Liver (tissue), 8 donors: ENCODE measurements at regions not wholly inside any gene's neighbourhood (a gene's known extent, or its start where the extent isn't known, plus 50 kb on each side); places are given as distances from the start of the nearest gene placed in this dataset.

Experiments used
- DNase-seq: peaks from one replicate; pipeline ENCODE4 v3.0.0-alpha.2; 2017; ENCODE audit warnings: low spot score
- H3K27ac ChIP-seq, 2 donors: one replicate each; pipeline ENCODE4 v1.7.0; 2013; ENCODE audit warnings: inconsistent platforms in 2 of 2, low read length in 2 of 2, control low read depth in 1 of 2, low read depth in 1 of 2, mild to moderate bottlenecking in 1 of 2
- H3K27me3 ChIP-seq, 4 donors: one replicate each; pipeline versions ENCODE4 v1.6.1 to v1.7.0; 2013; ENCODE audit warnings: low read length in 3 of 4, inconsistent platforms in 1 of 4, mild to moderate bottlenecking in 1 of 4, moderate library complexity in 1 of 4; ENCODE audit not compliant: control insufficient read depth in 4 of 4, insufficient read depth in 4 of 4
- H3K36me3 ChIP-seq, 4 donors: one replicate each; pipeline versions ENCODE4 v1.6.1 to v1.7.0; 2013; ENCODE audit warnings: low read length in 3 of 4, mild to moderate bottlenecking in 3 of 4, low read depth in 1 of 4, moderate library complexity in 1 of 4; ENCODE audit not compliant: control insufficient read depth in 4 of 4, insufficient read depth in 3 of 4
- H3K4me1 ChIP-seq, 4 donors: one replicate each; pipeline versions ENCODE4 v1.6.1 to v1.7.0; 2013; ENCODE audit warnings: low read length in 3 of 4, mild to moderate bottlenecking in 3 of 4, moderate library complexity in 1 of 4; ENCODE audit not compliant: control insufficient read depth in 4 of 4, insufficient read depth in 4 of 4
- H3K4me3 ChIP-seq, 3 donors: one replicate each; pipeline versions ENCODE4 v1.6.1 to v1.7.0; 2013; ENCODE audit warnings: low read length in 3 of 3, control low read depth in 1 of 3, low read depth in 1 of 3, mild to moderate bottlenecking in 1 of 3
- H3K9ac ChIP-seq, 2 donors: one replicate each; pipeline ENCODE4 v1.7.0; 2013; ENCODE audit warnings: low read length in 2 of 2, mild to moderate bottlenecking in 2 of 2, moderate library complexity in 2 of 2, control low read depth in 1 of 2, low read depth in 1 of 2
- H3K9me3 ChIP-seq, 4 donors: one replicate each; pipeline versions ENCODE4 v1.6.1 to v1.7.0; 2013; ENCODE audit warnings: low read length in 3 of 4; ENCODE audit not compliant: control insufficient read depth in 4 of 4
- ATF3 ChIP-seq: IDR thresholded peaks from 2 replicates; pipeline ENCODE4 v1.6.1; 2016; ENCODE audit warnings: antibody characterized with exemption
- CTCF ChIP-seq: fragments of 150-350 bp; IDR thresholded peaks from 2 replicates; pipeline ENCODE4 v1.5.1; 2017; ENCODE audit warnings: improper control_type of control experiment, low read depth, low read length; ENCODE audit not compliant: missing input control
- EGR1 ChIP-seq, 2 donors: IDR thresholded peaks; 2 replicates each; pipeline ENCODE4 v1.6.1; 2016 to 2018; ENCODE audit warnings: antibody characterized with exemption in 2 of 2, low read depth in 2 of 2
- FOXA1 ChIP-seq: IDR thresholded peaks from 2 replicates; pipeline ENCODE4 v1.6.1; 2016; ENCODE audit warnings: antibody characterized with exemption
- FOXA2 ChIP-seq: IDR thresholded peaks from 2 replicates; pipeline ENCODE4 v1.6.1; 2016; ENCODE audit warnings: antibody characterized with exemption
- GABPA ChIP-seq, 2 donors: IDR thresholded peaks in 1 of 2; conservative IDR thresholded peaks in 1 of 2; 2 replicates each; pipeline ENCODE4 v1.6.1; 2016; ENCODE audit warnings: antibody characterized with exemption in 2 of 2, mild to moderate bottlenecking in 1 of 2, moderate library complexity in 1 of 2
- HNF4G ChIP-seq: IDR thresholded peaks from 2 replicates; pipeline ENCODE4 v1.6.1; 2016; ENCODE audit warnings: antibody characterized with exemption
- JUND ChIP-seq, 2 donors: IDR thresholded peaks; 2 replicates each; pipeline ENCODE4 v1.6.1; 2016; ENCODE audit warnings: antibody characterized with exemption in 2 of 2
- MAX ChIP-seq: IDR thresholded peaks from 2 replicates; pipeline ENCODE4 v1.6.1; 2016; ENCODE audit warnings: antibody characterized with exemption
- NR2F2 ChIP-seq: IDR thresholded peaks from 2 replicates; pipeline ENCODE4 v1.6.1; 2016; ENCODE audit warnings: antibody characterized with exemption
- RAD21 ChIP-seq, 2 donors: IDR thresholded peaks; 2 replicates each; pipeline ENCODE4 v1.6.1; 2016; ENCODE audit warnings: antibody characterized with exemption in 2 of 2, mild to moderate bottlenecking in 2 of 2
- SP1 ChIP-seq: IDR thresholded peaks from 2 replicates; pipeline ENCODE4 v1.6.1; 2018; ENCODE audit warnings: antibody characterized with exemption, mild to moderate bottlenecking
- TAF1 ChIP-seq: conservative IDR thresholded peaks from 2 replicates; pipeline ENCODE4 v1.6.1; 2016; ENCODE audit warnings: antibody characterized with exemption, mild to moderate bottlenecking
- YY1 ChIP-seq: IDR thresholded peaks from 2 replicates; pipeline ENCODE4 v1.6.1; 2016; ENCODE audit warnings: antibody characterized with exemption, mild to moderate bottlenecking
- WGBS: extraction: QIAGEN DNeasy Blood & Tissue Kit; methylation state at CpG from one replicate; pipeline ENCODE4 v1.1.7; 2013; 5-methylcytosine and 5-hydroxymethylcytosine counted together
- TF ChIP-seq, protein P1 (sequence below): IDR thresholded peaks from 2 replicates; pipeline ENCODE4 v1.6.1; 2016; ENCODE audit warnings: antibody characterized with exemption, mild to moderate bottlenecking
- TF ChIP-seq, protein P2 (sequence below): IDR thresholded peaks from 2 replicates; pipeline ENCODE4 v1.6.1; 2016; ENCODE audit warnings: antibody characterized with exemption
- donor health status: healthy.
- donor health status: healthy.
- donor health status: healthy.
- donor health status: healthy.
- donor health status: healthy.

DNA sequence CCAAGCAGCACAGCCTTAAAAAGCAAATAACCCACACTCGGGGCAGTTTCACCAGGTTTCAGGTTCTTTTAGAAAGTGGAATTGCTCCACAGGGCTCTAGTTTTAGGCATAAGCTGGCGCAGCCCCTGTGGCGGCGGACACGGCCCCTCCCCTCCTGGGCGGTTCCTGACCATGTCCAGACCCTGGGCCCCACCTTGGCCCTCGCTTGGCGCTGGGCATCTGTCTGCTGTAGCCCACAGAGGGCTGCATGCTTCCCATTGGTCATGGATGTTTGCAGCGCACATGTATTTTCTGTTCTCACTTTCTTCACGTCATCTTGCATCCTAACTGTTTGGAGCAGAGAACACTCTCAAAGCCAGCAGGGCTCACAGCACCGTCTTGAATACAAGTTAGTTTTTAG is 244.3 kb downstream of the BRD1 start:
- no peaks in the 10 kb centered on the region for H3K36me3 ChIP-seq
- DNase-seq, result no peak
- no peaks in the 10 kb centered on the region for H3K27me3 ChIP-seq
- no peaks in the 10 kb centered on the region for H3K4me1 ChIP-seq
- WGBS, result 76% methylated on average over 11 of the region's 11 CpGs
- H3K9me3 ChIP-seq, result peaks cover 0 to 7% (median 3%) of the 10 kb centered on the region in 4 donors
- TF ChIP-seq SP1 (no peak), NR2F2 (no peak), ATF3 (no peak), JUND (IDR thresholded peaks at IDR 0.05) (no peak), HNF4G (no peak)
- no peak overlapping the region for H3K9ac ChIP-seq
- no peak overlapping the region for H3K27ac ChIP-seq
- H3K4me3 ChIP-seq, result no peak overlapping the region

DNA sequence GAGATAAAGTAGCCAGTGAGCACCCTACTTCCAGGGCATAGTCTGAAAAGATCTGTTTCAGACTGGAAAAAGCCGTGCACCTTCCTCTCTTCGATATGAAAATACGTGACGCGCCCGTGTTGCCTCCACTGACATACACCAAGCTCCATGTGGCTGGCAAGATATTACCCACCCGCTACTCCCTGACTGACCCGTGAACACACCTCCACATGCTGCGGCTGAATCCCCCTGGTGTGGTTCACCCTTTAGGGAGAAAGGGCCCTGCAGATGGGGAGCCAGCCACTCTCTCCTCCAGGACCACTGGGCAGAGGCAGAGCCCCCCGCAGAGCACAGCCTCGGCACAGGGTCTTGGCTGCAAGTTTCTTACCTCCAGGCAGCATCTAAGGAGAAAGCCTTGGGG is 245.0 kb downstream of the BRD1 start:
- H3K4me1 ChIP-seq, result no peaks in the 10 kb centered on the region
- no peak overlapping the region for H3K27ac ChIP-seq
- H3K4me3 ChIP-seq, result no peak overlapping the region
- 91% methylated on average over 11 of the region's 11 CpGs for WGBS
- no peak overlapping the region for H3K9ac ChIP-seq
- H3K9me3 ChIP-seq, result peaks cover 0 to 4% (median 3%) of the 10 kb centered on the region in 4 donors
- no peak for DNase-seq
- H3K27me3 ChIP-seq, result no peaks in the 10 kb centered on the region
- TF ChIP-seq ATF3 (no peak), MAX (no peak), TAF1 (no peak), FOXA2 (no peak)
- no peaks in the 10 kb centered on the region for H3K36me3 ChIP-seq

- no peak overlapping the region for H3K27ac ChIP-seq
- H3K36me3 ChIP-seq, result no peaks in the 10 kb centered on the region
- 69% methylated on average over 4 of the region's 4 CpGs for WGBS
- DNase-seq, result no peak
- H3K4me3 ChIP-seq, result no peak overlapping the region
- TF ChIP-seq MAX (no peak), YY1 (no peak), NR2F2 (no peak), TAF1 (no peak), CTCF (no peak), EGR1 (IDR thresholded peaks at IDR 0.05; ENCODE audit: low read depth in 2 of 2) (no peak), HNF4G (no peak), RAD21 (IDR thresholded peaks at IDR 0.05) (no peak), JUND (IDR thresholded peaks at IDR 0.05) (no peak), GABPA (IDR thresholded peaks at IDR 0.05 in 1 of 2, conservative IDR thresholded peaks at IDR 0.05 in 1 of 2) (no peak), FOXA1 (no peak), ATF3 (no peak), FOXA2 (no peak)
- TF ChIP-seq, protein P1, sequence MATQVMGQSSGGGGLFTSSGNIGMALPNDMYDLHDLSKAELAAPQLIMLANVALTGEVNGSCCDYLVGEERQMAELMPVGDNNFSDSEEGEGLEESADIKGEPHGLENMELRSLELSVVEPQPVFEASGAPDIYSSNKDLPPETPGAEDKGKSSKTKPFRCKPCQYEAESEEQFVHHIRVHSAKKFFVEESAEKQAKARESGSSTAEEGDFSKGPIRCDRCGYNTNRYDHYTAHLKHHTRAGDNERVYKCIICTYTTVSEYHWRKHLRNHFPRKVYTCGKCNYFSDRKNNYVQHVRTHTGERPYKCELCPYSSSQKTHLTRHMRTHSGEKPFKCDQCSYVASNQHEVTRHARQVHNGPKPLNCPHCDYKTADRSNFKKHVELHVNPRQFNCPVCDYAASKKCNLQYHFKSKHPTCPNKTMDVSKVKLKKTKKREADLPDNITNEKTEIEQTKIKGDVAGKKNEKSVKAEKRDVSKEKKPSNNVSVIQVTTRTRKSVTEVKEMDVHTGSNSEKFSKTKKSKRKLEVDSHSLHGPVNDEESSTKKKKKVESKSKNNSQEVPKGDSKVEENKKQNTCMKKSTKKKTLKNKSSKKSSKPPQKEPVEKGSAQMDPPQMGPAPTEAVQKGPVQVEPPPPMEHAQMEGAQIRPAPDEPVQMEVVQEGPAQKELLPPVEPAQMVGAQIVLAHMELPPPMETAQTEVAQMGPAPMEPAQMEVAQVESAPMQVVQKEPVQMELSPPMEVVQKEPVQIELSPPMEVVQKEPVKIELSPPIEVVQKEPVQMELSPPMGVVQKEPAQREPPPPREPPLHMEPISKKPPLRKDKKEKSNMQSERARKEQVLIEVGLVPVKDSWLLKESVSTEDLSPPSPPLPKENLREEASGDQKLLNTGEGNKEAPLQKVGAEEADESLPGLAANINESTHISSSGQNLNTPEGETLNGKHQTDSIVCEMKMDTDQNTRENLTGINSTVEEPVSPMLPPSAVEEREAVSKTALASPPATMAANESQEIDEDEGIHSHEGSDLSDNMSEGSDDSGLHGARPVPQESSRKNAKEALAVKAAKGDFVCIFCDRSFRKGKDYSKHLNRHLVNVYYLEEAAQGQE, result no peak
- TF ChIP-seq, protein P2, sequence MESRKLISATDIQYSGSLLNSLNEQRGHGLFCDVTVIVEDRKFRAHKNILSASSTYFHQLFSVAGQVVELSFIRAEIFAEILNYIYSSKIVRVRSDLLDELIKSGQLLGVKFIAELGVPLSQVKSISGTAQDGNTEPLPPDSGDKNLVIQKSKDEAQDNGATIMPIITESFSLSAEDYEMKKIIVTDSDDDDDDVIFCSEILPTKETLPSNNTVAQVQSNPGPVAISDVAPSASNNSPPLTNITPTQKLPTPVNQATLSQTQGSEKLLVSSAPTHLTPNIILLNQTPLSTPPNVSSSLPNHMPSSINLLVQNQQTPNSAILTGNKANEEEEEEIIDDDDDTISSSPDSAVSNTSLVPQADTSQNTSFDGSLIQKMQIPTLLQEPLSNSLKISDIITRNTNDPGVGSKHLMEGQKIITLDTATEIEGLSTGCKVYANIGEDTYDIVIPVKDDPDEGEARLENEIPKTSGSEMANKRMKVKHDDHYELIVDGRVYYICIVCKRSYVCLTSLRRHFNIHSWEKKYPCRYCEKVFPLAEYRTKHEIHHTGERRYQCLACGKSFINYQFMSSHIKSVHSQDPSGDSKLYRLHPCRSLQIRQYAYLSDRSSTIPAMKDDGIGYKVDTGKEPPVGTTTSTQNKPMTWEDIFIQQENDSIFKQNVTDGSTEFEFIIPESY, result no peak
- H3K9me3 ChIP-seq, result peaks cover 0 to 4% (median 3%) of the 10 kb centered on the region in 4 donors
- H3K9ac ChIP-seq, result no peak overlapping the region
- no peaks in the 10 kb centered on the region for H3K27me3 ChIP-seq
- no peaks in the 10 kb centered on the region for H3K4me1 ChIP-seq
Observed at GRCh38 chr22:49582181-49582580, 245.5 kb downstream of the BRD1 start.
